ENCODE measurements at regions not wholly inside any gene's neighbourhood (a gene's known extent, or its start where the extent isn't known, plus 50 kb on each side); places are given as distances from the start of the nearest gene placed in this dataset.
"Not testable (repeated sequence)": the region's sequence is repeated elsewhere in the genome, so short reads cannot be mapped to it uniquely, and the experiment has no call there.

DNA sequence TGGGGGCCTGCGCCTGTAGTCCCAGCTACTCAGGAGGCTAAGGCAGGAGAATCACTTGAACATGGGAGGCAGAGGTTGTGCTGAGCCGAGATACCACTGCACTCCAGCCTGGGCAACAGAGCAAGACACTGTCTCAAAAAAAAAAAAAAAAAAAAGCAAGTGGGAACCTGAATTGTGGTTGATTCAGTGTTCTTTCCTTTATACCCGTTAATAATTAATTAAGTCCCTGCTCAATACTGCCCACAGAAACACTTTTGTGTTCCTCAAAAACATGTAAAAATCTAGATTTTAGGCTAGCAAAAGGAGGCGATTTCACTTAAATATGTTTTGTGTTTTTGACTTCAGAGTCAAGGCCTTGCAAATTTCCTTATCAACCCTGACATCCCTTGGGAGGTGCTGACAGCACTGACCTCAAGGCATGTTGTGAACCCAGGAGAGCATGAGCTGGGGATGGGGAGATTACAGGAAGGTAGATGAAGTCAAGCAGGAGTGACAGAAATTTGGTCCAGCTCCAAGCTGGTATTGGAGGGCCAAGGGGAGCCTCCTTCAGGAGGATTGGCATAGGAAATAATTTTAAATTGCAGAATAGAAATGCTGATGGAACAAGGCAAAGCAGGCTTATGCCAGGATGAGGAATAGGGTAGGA is 89.0 kb upstream of the PNPT1 start:
- H3K27ac Mint-ChIP-seq (ENCODE audit: low read depth) = no peak overlapping the region
- H3K9me3 Mint-ChIP-seq = peaks cover 6% of the 10 kb centered on the region
- H3K4me3 Mint-ChIP-seq = no peak overlapping the region
- no peaks in the 10 kb centered on the region for H3K36me3 Mint-ChIP-seq (ENCODE audit: insufficient read depth)
- no peak for ATAC-seq (replicated peaks; ENCODE audit: extremely low read depth, poor library complexity, severe bottlenecking)
- H3K27me3 Mint-ChIP-seq = no peaks in the 10 kb centered on the region
- no peaks in the 10 kb centered on the region for H3K4me1 Mint-ChIP-seq
- DNase-seq (ENCODE audit: low spot score in 2 of 2) = no peak

DNA sequence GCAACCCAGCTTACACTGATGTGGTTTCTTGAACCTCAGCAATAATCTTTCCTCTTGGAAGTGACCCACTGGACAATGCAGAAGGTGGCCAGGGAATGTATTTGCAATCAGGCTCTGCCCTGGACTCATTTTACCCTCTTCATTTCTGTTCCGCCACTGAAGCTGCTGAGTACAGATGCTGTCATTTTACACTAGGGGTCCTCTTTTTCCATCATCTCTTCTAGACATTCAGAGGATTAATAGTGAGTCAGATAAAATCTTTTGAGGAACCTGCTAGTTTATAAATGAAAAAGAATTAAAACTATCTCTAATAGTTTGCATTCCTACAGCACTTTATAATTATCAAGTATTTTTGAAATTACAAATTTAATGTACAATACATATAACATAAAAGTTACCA is 87.9 kb upstream of the PNPT1 start:
- Mint-ChIP-seq H3K4me1 (no peaks in the 10 kb centered on the region), H3K27ac (ENCODE audit: low read depth) (no peak overlapping the region), H3K27me3 (no peaks in the 10 kb centered on the region), H3K36me3 (ENCODE audit: insufficient read depth) (no peaks in the 10 kb centered on the region), H3K4me3 (no peak overlapping the region), H3K9me3 (peaks cover 2% of the 10 kb centered on the region)
- ATAC-seq (replicated peaks; ENCODE audit: extremely low read depth, poor library complexity, severe bottlenecking) = no peak
- no peak for DNase-seq (ENCODE audit: low spot score in 2 of 2)

DNA sequence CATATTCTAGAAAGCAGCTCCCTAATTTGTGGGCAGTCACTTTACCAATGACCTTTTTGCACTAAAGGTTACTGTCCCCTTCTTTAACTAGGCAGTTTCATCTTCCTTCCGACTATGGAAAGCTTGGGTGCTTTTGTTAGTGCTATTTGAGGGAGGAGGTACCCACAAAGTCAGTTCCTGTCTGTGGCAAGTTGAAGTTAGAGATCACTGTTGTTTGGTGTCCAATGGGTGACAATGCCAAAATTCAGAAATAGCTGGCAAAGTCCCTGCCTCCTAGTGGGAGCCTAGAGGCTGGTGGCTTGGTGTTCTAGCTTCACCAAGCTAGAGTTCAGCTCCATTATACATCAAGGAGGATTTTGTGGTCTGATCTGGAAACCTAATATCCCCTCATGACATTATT is 87.1 kb upstream of the PNPT1 start:
- H3K4me1 Mint-ChIP-seq = no peaks in the 10 kb centered on the region
- DNase-seq (ENCODE audit: low spot score in 2 of 2) = no peak
- H3K4me3 Mint-ChIP-seq = no peak overlapping the region
- H3K36me3 Mint-ChIP-seq (ENCODE audit: insufficient read depth) = no peaks in the 10 kb centered on the region
- ATAC-seq (replicated peaks; ENCODE audit: extremely low read depth, poor library complexity, severe bottlenecking) = no peak
- no peaks in the 10 kb centered on the region for H3K9me3 Mint-ChIP-seq
- no peak overlapping the region for H3K27ac Mint-ChIP-seq (ENCODE audit: low read depth)
- no peaks in the 10 kb centered on the region for H3K27me3 Mint-ChIP-seq

DNA sequence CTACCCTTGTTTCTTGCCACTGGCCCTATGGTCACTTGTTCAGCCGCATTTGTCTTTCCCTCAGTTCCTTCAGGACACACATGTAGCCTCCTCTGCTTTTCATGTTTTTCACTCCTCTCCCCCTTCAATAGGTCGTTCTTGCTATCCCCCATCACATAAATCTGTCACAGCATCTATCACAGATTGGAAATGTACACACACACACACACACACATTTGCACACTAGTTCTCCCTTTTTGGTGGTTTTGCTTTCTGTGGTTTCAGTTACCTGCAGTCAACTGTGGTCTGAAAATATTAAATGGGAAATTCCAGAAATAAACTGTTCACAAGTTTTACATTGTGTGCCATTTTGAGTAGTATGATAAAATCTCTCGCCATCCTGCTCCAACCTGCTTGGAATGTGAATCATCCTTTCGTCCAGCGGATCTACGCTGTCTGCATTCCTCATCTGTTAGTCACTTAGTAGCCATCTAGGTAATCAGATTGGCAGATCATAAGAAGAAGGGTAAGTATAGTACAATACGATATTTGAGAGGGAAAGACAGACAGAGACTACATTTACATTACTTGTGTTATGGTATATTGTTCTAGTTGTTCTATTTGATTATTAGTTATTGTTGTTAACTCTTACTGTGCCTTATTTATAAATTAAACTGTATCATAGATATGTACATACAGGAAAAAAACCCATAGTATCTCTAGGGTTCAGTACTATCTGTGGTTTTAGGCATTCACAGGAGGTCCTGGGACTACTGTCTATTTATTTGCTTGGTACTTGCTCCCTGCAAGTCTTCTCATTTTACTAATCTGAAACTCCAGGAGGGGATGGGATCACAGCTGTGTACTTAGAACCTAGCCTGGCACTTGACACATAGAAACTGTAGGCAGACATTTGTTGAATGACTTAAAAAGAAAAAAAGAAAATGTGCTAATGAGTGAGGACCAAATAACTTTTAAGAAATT is 86.1 kb upstream of the PNPT1 start:
- ATAC-seq (replicated peaks; ENCODE audit: extremely low read depth, poor library complexity, severe bottlenecking) (no peak), DNase-seq (ENCODE audit: low spot score in 2 of 2) (no peak)
- Mint-ChIP-seq H3K36me3 (ENCODE audit: insufficient read depth) (no peaks in the 10 kb centered on the region), H3K27ac (ENCODE audit: low read depth) (no peak overlapping the region), H3K9me3 (no peaks in the 10 kb centered on the region), H3K4me3 (no peak overlapping the region), H3K27me3 (no peaks in the 10 kb centered on the region), H3K4me1 (no peaks in the 10 kb centered on the region)

DNA sequence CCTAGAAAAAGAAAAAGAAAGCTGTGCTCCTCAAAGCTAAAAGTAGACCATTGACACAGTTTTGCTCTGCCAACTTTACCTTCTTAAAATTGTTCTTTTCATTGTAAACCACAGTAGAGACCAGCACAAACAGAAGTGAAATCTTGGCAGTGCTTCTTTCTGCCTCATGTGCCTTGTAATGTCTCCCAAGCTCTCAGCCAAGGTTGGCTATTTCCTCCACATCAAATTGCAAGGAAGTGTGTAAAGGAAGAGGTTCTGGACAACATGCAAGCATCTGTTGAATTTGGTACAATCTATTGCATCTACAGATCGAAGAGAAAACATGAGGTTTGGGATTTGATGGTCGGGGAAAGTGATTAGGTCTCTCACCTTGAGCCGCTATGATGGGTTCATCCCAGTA is 83.3 kb upstream of the PNPT1 start:
- Mint-ChIP-seq H3K4me1 (no peaks in the 10 kb centered on the region), H3K27me3 (peaks cover 5% of the 10 kb centered on the region), H3K9me3 (no peaks in the 10 kb centered on the region), H3K4me3 (no peak overlapping the region), H3K36me3 (ENCODE audit: insufficient read depth) (no peaks in the 10 kb centered on the region), H3K27ac (ENCODE audit: low read depth) (no peak overlapping the region)
- DNase-seq (ENCODE audit: low spot score in 2 of 2) (no peak), ATAC-seq (replicated peaks; ENCODE audit: extremely low read depth, poor library complexity, severe bottlenecking) (no peak)

- peaks cover 10% of the 10 kb centered on the region for H3K27me3 Mint-ChIP-seq
- DNase-seq (ENCODE audit: low spot score in 2 of 2) = no peak
- H3K9me3 Mint-ChIP-seq = no peaks in the 10 kb centered on the region
- no peaks in the 10 kb centered on the region for H3K36me3 Mint-ChIP-seq (ENCODE audit: insufficient read depth)
- H3K4me3 Mint-ChIP-seq = no peak overlapping the region
- ATAC-seq (replicated peaks; ENCODE audit: extremely low read depth, poor library complexity, severe bottlenecking) = no peak
- no peak overlapping the region for H3K27ac Mint-ChIP-seq (ENCODE audit: low read depth)
- no peaks in the 10 kb centered on the region for H3K4me1 Mint-ChIP-seq
Observed at GRCh38 chr2:55776479-55776878, 82.8 kb upstream of the PNPT1 start.

DNA sequence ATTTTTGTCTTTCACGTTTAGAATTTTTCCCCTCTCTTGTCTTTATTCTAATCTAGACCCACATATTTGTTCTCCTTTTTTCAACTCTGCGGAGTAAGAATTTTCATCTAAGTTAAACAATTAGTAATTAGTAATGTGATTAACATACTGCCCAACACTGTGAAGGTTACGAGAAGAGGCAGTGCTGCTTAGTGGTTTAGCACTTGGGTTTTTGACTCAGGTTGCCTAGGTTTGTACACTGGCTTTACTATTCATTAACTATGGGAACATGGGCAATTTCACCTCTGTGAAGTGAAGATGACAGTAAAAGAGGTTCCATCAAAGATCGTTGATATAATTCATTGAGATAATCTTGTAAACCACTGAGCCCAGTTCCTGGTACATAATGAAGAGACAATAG is 82.2 kb upstream of the PNPT1 start:
- H3K36me3 Mint-ChIP-seq (ENCODE audit: insufficient read depth) = no peaks in the 10 kb centered on the region
- no peak overlapping the region for H3K4me3 Mint-ChIP-seq
- no peaks in the 10 kb centered on the region for H3K4me1 Mint-ChIP-seq
- no peak for ATAC-seq (replicated peaks; ENCODE audit: extremely low read depth, poor library complexity, severe bottlenecking)
- no peak overlapping the region for H3K27ac Mint-ChIP-seq (ENCODE audit: low read depth)
- DNase-seq (ENCODE audit: low spot score in 2 of 2) = no peak
- H3K9me3 Mint-ChIP-seq = no peaks in the 10 kb centered on the region
- H3K27me3 Mint-ChIP-seq = peaks cover 15% of the 10 kb centered on the region

DNA sequence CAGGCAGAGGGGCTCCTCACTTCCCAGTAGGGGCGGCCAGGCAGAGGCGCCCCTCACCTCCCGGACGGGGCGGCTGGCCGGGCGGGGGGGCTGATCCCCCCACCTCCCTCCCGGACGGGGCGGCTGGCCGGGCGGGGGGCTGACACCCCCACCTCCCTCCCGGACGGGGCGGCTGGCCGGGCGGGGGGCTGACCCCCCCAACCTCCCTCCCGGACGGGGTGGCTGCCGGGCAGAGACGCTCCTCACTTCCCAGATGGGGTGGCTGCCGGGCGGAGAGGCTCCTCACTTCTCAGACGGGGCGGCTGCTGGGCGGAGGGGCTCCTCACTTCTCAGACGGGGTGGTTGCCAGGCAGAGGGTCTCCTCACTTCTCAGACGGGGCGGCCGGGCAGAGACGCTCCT is 80.0 kb upstream of the PNPT1 start:
- DNase-seq (ENCODE audit: low spot score in 2 of 2); H3K4me3 Mint-ChIP-seq; ATAC-seq (replicated peaks; ENCODE audit: extremely low read depth, poor library complexity, severe bottlenecking); H3K4me1 Mint-ChIP-seq; H3K36me3 Mint-ChIP-seq (ENCODE audit: insufficient read depth); H3K27ac Mint-ChIP-seq (ENCODE audit: low read depth); H3K9me3 Mint-ChIP-seq: not testable (repeated sequence)
- H3K27me3 Mint-ChIP-seq = peaks cover 37% of the 10 kb centered on the region

- H3K4me1 Mint-ChIP-seq = no peaks in the 10 kb centered on the region
- peaks cover 50% of the 10 kb centered on the region for H3K27me3 Mint-ChIP-seq
- H3K27ac Mint-ChIP-seq (ENCODE audit: low read depth) = no peak overlapping the region
- no peak overlapping the region for H3K4me3 Mint-ChIP-seq
- no peaks in the 10 kb centered on the region for H3K36me3 Mint-ChIP-seq (ENCODE audit: insufficient read depth)
- ATAC-seq (replicated peaks; ENCODE audit: extremely low read depth, poor library complexity, severe bottlenecking) (no peak), DNase-seq (ENCODE audit: low spot score in 2 of 2) (no peak)
- H3K9me3 Mint-ChIP-seq = no peaks in the 10 kb centered on the region
Observed at GRCh38 chr2:55772109-55772980, 78.7 kb upstream of the PNPT1 start.

DNA sequence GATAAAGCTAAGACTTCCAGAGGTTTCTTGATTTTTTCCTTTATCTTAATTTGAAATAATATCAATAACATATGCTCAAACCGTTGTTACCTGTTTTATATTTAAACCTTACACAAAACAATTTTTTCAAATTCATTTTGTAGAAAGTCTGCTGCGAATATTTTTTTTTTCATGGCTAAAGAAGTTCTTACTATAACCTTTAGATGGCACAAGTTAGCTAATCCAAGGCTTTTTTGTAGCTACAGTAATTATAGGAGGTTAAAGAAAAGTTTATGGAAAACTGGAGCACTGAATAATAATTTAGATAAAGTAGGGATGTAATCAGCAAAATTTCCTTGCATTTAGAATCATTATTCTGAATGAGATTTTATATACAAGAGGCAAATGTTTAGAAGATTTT is 78.0 kb upstream of the PNPT1 start:
- DNase-seq (ENCODE audit: low spot score in 2 of 2) (no peak), ATAC-seq (replicated peaks; ENCODE audit: extremely low read depth, poor library complexity, severe bottlenecking) (no peak)
- Mint-ChIP-seq H3K9me3 (no peaks in the 10 kb centered on the region), H3K4me3 (no peak overlapping the region), H3K36me3 (ENCODE audit: insufficient read depth) (no peaks in the 10 kb centered on the region), H3K4me1 (no peaks in the 10 kb centered on the region), H3K27me3 (peaks cover 53% of the 10 kb centered on the region), H3K27ac (ENCODE audit: low read depth) (no peak overlapping the region)

DNA sequence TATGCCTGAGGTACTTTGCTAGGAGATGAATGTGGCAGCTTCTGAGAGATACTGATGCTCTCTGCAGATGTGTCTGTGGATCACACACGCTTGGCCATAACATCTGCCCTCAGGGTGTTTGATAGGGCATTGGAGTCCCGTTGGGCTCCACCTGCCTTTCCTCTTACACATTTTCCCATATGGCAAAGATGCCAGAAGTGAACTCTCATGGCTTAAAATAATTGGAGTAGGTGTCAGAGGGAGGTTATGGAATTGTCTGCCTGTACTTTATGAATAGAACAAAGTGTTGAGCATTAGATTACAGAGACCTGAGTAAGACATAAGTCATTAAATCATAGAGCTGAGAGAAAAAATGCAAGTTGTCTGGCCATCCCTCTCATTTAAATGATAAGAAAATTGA is 75.3 kb upstream of the PNPT1 start:
- H3K36me3 Mint-ChIP-seq (ENCODE audit: insufficient read depth) = no peaks in the 10 kb centered on the region
- H3K4me1 Mint-ChIP-seq = no peaks in the 10 kb centered on the region
- no peak overlapping the region for H3K27ac Mint-ChIP-seq (ENCODE audit: low read depth)
- DNase-seq (ENCODE audit: low spot score in 2 of 2) (no peak), ATAC-seq (replicated peaks; ENCODE audit: extremely low read depth, poor library complexity, severe bottlenecking) (no peak)
- H3K27me3 Mint-ChIP-seq = peaks cover 72% of the 10 kb centered on the region
- H3K9me3 Mint-ChIP-seq = no peaks in the 10 kb centered on the region
- H3K4me3 Mint-ChIP-seq = no peak overlapping the region

GRCh38 chr2:55766947-55767346 is 73.3 kb upstream of the PNPT1 start:
- no peaks in the 10 kb centered on the region for H3K36me3 Mint-ChIP-seq (ENCODE audit: insufficient read depth)
- H3K9me3 Mint-ChIP-seq = no peaks in the 10 kb centered on the region
- H3K4me1 Mint-ChIP-seq = no peaks in the 10 kb centered on the region
- no peak overlapping the region for H3K4me3 Mint-ChIP-seq
- H3K27ac Mint-ChIP-seq (ENCODE audit: low read depth) = no peak overlapping the region
- DNase-seq (ENCODE audit: low spot score in 2 of 2) (no peak), ATAC-seq (replicated peaks; ENCODE audit: extremely low read depth, poor library complexity, severe bottlenecking) (no peak)
- H3K27me3 Mint-ChIP-seq = peaks cover 83% of the 10 kb centered on the region
